ENCODE measurements at regions not wholly inside any gene's neighbourhood (a gene's known extent, or its start where the extent isn't known, plus 50 kb on each side); places are given as distances from the start of the nearest gene placed in this dataset.

DNA sequence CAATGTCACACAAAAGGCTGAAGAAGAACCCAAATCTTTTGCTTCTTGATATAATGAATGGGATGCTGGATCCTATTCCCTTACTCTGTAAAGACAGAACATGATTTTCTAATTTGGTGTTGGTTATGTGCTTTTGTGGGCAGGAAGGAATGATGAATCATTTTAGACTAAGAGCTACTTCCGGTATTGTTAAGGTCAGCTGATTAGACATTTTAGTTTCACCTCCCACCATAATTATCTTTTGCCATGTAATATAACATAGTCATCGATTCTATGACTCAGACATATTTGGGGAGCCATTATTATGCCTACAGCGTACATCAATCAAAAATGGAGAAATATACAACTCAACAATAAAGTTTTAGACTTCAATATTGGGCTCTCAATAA is 265.3 kb downstream of the ZNF674 start:
- no peak for TF ChIP-seq ETV6 (IDR thresholded peaks at IDR 0.05; ENCODE audit: borderline replicate concordance in 1 of 2, low read depth in 2 of 2, low read length in 1 of 2)
- no peak for TF ChIP-seq ETV6 (CRISPR knock-in tag; IDR thresholded peaks at IDR 0.05; ENCODE audit: borderline replicate concordance)
- TF ChIP-seq, protein P1, sequence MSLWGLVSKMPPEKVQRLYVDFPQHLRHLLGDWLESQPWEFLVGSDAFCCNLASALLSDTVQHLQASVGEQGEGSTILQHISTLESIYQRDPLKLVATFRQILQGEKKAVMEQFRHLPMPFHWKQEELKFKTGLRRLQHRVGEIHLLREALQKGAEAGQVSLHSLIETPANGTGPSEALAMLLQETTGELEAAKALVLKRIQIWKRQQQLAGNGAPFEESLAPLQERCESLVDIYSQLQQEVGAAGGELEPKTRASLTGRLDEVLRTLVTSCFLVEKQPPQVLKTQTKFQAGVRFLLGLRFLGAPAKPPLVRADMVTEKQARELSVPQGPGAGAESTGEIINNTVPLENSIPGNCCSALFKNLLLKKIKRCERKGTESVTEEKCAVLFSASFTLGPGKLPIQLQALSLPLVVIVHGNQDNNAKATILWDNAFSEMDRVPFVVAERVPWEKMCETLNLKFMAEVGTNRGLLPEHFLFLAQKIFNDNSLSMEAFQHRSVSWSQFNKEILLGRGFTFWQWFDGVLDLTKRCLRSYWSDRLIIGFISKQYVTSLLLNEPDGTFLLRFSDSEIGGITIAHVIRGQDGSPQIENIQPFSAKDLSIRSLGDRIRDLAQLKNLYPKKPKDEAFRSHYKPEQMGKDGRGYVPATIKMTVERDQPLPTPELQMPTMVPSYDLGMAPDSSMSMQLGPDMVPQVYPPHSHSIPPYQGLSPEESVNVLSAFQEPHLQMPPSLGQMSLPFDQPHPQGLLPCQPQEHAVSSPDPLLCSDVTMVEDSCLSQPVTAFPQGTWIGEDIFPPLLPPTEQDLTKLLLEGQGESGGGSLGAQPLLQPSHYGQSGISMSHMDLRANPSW (CRISPR knock-in tag; IDR thresholded peaks at IDR 0.05) = no peak
- TF ChIP-seq GTF2F1 (IDR thresholded peaks at IDR 0.05; ENCODE audit: low read depth, low read length) = no peak
- TF ChIP-seq SIN3B (IDR thresholded peaks at IDR 0.05; ENCODE audit: low read depth) = no peak
- TF ChIP-seq ZBTB33 (CRISPR knock-in tag; IDR thresholded peaks at IDR 0.05) = no peak
- TF ChIP-seq, protein P2, sequence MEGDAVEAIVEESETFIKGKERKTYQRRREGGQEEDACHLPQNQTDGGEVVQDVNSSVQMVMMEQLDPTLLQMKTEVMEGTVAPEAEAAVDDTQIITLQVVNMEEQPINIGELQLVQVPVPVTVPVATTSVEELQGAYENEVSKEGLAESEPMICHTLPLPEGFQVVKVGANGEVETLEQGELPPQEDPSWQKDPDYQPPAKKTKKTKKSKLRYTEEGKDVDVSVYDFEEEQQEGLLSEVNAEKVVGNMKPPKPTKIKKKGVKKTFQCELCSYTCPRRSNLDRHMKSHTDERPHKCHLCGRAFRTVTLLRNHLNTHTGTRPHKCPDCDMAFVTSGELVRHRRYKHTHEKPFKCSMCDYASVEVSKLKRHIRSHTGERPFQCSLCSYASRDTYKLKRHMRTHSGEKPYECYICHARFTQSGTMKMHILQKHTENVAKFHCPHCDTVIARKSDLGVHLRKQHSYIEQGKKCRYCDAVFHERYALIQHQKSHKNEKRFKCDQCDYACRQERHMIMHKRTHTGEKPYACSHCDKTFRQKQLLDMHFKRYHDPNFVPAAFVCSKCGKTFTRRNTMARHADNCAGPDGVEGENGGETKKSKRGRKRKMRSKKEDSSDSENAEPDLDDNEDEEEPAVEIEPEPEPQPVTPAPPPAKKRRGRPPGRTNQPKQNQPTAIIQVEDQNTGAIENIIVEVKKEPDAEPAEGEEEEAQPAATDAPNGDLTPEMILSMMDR (IDR thresholded peaks at IDR 0.05 in 2 of 3, conservative IDR thresholded peaks at IDR 0.05 in 1 of 3; ENCODE audit: insufficient read depth in 2 of 3, low read depth in 1 of 3, low read length in 3 of 3) = no peak
- TF ChIP-seq, protein P3, sequence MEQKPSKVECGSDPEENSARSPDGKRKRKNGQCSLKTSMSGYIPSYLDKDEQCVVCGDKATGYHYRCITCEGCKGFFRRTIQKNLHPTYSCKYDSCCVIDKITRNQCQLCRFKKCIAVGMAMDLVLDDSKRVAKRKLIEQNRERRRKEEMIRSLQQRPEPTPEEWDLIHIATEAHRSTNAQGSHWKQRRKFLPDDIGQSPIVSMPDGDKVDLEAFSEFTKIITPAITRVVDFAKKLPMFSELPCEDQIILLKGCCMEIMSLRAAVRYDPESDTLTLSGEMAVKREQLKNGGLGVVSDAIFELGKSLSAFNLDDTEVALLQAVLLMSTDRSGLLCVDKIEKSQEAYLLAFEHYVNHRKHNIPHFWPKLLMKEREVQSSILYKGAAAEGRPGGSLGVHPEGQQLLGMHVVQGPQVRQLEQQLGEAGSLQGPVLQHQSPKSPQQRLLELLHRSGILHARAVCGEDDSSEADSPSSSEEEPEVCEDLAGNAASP (IDR thresholded peaks at IDR 0.05) = no peak
- no peak for TF ChIP-seq HNRNPK (IDR thresholded peaks at IDR 0.05; ENCODE audit: low read depth, low read length, poor library complexity, severe bottlenecking)
- no peak for TF ChIP-seq NR2C2 (CRISPR knock-in tag; IDR thresholded peaks at IDR 0.05)
- TF ChIP-seq NR2C2 (tag; IDR thresholded peaks at IDR 0.05) = no peak
- no peak for TF ChIP-seq ZNF785 (CRISPR knock-in tag; IDR thresholded peaks at IDR 0.05)
